ENCODE measurements at regions not wholly inside any gene's neighbourhood (a gene's known extent, or its start where the extent isn't known, plus 50 kb on each side); places are given as distances from the start of the nearest gene placed in this dataset.

GRCh38 chr5:24103451-24104023, 541.2 kb downstream of the CDH10 start:
- H2AFZ ChIP-seq (ENCODE audit: low read length): no peak overlapping the region
- no peaks in the 10 kb centered on the region for H3K9me3 ChIP-seq (replicated peaks; ENCODE audit: insufficient read depth, low read length)
- H3K4me3 ChIP-seq (ENCODE audit: low read length): no peak overlapping the region
- TF ChIP-seq CTCF (IDR thresholded peaks at IDR 0.05; ENCODE audit: low read length) (no peak), EZH2 (optimal IDR thresholded peaks at IDR 0.05; ENCODE audit: low read depth, low read length) (no peak), EZH2phosphoT487 (IDR thresholded peaks at IDR 0.05; ENCODE audit: low read length) (no peak)
- H3K27me3 ChIP-seq (replicated peaks; ENCODE audit: insufficient read depth, low read length): no peaks in the 10 kb centered on the region
- no peaks in the 10 kb centered on the region for H3K9me2 ChIP-seq (replicated peaks; ENCODE audit: insufficient read depth, low read length)
- no peaks in the 10 kb centered on the region for H4K20me1 ChIP-seq (ENCODE audit: insufficient read depth, low read length)
- H3K36me3 ChIP-seq (replicated peaks; ENCODE audit: insufficient read depth, low read length): no peaks in the 10 kb centered on the region
- no peak overlapping the region for H3K4me2 ChIP-seq (ENCODE audit: low read depth, low read length)
- H3K4me1 ChIP-seq (ENCODE audit: low read length): no peaks in the 10 kb centered on the region
- no peak overlapping the region for H3K9ac ChIP-seq (ENCODE audit: low read length)
- no peaks in the 10 kb centered on the region for H3F3A ChIP-seq (ENCODE audit: insufficient read depth, low read length)
- no peaks in the 10 kb centered on the region for H3K79me2 ChIP-seq (ENCODE audit: low read length)
- H3K27ac ChIP-seq (ENCODE audit: low read length): no peak overlapping the region
- no peak for DNase-seq

DNA sequence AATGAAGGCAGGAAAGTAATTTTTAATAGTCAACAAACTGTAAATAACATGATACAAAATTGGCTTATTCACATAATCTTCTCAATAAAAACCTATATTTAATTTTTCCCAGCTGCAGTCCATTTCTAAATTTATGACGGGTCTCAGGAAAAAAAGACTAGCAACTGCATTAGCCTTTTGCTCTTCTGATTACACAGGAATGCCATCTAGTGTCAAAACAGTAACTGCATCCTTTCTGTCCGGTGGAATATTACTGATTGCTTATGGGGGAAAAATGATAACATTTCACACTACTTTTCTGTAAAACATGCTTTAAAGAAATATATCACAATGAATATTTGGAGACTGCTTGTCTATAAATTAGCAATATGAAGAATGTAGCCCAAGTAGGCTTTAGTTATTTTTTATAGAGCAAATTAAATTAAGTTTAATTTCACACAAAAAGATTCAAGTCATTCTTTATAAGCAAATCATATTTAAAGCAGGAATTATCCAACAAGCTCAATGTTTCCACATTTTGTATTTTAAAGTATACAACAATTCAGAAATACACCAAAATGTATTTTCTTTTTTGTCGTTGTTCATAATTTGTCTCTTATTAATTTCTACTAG, 534.7 kb downstream of the CDH10 start:
- peak; percentile 40 for DNase-seq
- Histone ChIP-seq H4K20me1 (ENCODE audit: insufficient read depth, low read length) (no peaks in the 10 kb centered on the region), H3K79me2 (ENCODE audit: low read length) (no peaks in the 10 kb centered on the region), H3K9me3 (replicated peaks; ENCODE audit: insufficient read depth, low read length) (no peaks in the 10 kb centered on the region), H3K27me3 (replicated peaks; ENCODE audit: insufficient read depth, low read length) (no peaks in the 10 kb centered on the region), H2AFZ (ENCODE audit: low read length) (no peak overlapping the region), H3K4me1 (ENCODE audit: low read length) (no peaks in the 10 kb centered on the region), H3F3A (ENCODE audit: insufficient read depth, low read length) (no peaks in the 10 kb centered on the region), H3K36me3 (replicated peaks; ENCODE audit: insufficient read depth, low read length) (no peaks in the 10 kb centered on the region), H3K9ac (ENCODE audit: low read length) (no peak overlapping the region), H3K9me2 (replicated peaks; ENCODE audit: insufficient read depth, low read length) (no peaks in the 10 kb centered on the region), H3K4me3 (ENCODE audit: low read length) (no peak overlapping the region), H3K27ac (ENCODE audit: low read length) (no peak overlapping the region), H3K4me2 (ENCODE audit: low read depth, low read length) (no peak overlapping the region)
- TF ChIP-seq EZH2 (optimal IDR thresholded peaks at IDR 0.05; ENCODE audit: low read depth, low read length): no peak
- peak; percentile 67 for TF ChIP-seq CTCF (IDR thresholded peaks at IDR 0.05; ENCODE audit: low read length)

DNA sequence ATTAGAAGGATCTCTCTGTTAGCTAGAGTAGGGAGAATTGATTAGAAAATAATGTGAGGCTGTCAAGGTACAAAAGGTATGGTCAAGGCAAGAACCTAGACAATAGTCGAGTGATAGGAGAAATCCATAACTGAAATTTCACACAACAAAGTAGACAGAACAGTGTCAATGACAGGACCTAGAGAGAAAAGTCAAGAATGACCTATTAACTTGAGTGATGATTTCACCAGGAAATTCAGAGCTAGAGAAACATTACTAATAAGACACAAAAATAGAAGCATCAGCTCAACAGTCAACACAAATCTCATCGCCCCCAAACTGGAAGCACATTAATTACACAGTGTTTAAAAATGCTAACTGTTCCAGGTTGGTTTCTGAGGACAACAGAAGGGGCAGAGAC, 532.4 kb downstream of the CDH10 start:
- no peaks in the 10 kb centered on the region for H3K4me1 ChIP-seq (ENCODE audit: low read length)
- H3F3A ChIP-seq (ENCODE audit: insufficient read depth, low read length): no peaks in the 10 kb centered on the region
- H4K20me1 ChIP-seq (ENCODE audit: insufficient read depth, low read length): no peaks in the 10 kb centered on the region
- no peaks in the 10 kb centered on the region for H3K36me3 ChIP-seq (replicated peaks; ENCODE audit: insufficient read depth, low read length)
- no peak for DNase-seq
- no peaks in the 10 kb centered on the region for H3K9me3 ChIP-seq (replicated peaks; ENCODE audit: insufficient read depth, low read length)
- H3K79me2 ChIP-seq (ENCODE audit: low read length): no peaks in the 10 kb centered on the region
- H3K4me2 ChIP-seq (ENCODE audit: low read depth, low read length): no peak overlapping the region
- TF ChIP-seq CTCF (IDR thresholded peaks at IDR 0.05; ENCODE audit: low read length) (no peak), EZH2 (optimal IDR thresholded peaks at IDR 0.05; ENCODE audit: low read depth, low read length) (no peak), EZH2phosphoT487 (IDR thresholded peaks at IDR 0.05; ENCODE audit: low read length) (no peak)
- no peak overlapping the region for H3K27ac ChIP-seq (ENCODE audit: low read length)
- no peaks in the 10 kb centered on the region for H3K27me3 ChIP-seq (replicated peaks; ENCODE audit: insufficient read depth, low read length)
- H3K9ac ChIP-seq (ENCODE audit: low read length): no peak overlapping the region
- no peak overlapping the region for H2AFZ ChIP-seq (ENCODE audit: low read length)
- no peak overlapping the region for H3K4me3 ChIP-seq (ENCODE audit: low read length)
- H3K9me2 ChIP-seq (replicated peaks; ENCODE audit: insufficient read depth, low read length): no peaks in the 10 kb centered on the region

All from MM.1S (cell line).